Ecto neural progenitor cell (in vitro differentiated cells): ENCODE measurements at regions not wholly inside any gene's neighbourhood (a gene's known extent, or its start where the extent isn't known, plus 50 kb on each side); places are given as distances from the start of the nearest gene placed in this dataset.
"Not testable (repeated sequence)": the region's sequence is repeated elsewhere in the genome, so short reads cannot be mapped to it uniquely, and the experiment has no call there.

Source experiments
- DNase-seq: peaks from one replicate; pipeline ENCODE4 v3.0.0-alpha.2; 2018; ENCODE audit warnings: low spot score

DNA sequence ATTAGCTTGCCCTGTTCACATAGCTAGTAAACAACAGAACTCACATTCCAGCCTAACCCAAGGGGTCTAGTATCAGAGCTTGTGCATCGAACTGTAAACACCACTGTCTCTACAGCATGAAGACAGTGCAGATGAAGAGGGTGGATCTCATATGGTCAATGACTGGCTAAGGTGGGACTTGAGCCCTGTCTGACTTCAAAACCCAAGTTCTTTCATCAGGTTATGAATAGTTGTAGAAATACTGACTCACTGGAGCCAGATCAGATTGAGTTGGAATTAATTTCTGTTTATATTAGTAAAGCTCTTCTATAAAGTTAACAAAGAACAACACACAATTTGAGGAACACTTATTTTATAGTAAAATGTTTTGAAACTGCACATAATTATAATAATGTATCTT, 161.7 kb upstream of the ARHGAP20 start:
- DNase-seq = no peak

DNA sequence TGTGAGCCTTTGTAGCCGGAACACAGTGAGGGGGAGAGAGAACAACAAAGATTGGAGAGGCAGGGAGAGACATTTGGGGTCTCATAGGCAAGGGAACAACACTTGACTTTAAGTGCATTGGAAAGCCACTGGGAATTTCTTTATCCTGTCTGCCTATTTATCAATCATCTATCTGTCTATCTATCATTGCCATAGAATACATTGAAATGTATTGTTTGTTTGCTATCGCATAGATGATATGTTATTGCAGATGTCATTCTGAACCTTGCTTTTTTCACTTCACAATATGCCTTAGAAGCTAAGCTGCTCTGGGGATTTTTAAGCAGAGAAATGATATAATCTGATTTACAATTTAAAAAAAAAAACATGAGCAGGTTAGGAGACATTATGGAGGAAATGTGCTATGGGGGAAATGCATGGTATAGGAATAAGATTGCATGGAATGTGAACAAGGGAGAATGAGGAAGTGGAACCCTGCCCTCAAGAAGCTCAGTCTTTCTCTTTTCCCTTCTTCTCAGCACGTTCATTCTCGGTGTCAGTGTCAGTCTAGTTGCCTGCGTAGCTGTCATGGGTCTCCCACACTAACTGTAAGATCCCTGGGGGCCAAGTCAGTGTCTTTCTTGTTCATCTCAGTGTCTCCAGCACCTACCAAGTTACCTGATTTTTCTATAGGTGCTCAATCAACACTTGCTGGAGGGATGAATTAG, 158.7 kb upstream of the ARHGAP20 start:
- DNase-seq = no peak

DNA sequence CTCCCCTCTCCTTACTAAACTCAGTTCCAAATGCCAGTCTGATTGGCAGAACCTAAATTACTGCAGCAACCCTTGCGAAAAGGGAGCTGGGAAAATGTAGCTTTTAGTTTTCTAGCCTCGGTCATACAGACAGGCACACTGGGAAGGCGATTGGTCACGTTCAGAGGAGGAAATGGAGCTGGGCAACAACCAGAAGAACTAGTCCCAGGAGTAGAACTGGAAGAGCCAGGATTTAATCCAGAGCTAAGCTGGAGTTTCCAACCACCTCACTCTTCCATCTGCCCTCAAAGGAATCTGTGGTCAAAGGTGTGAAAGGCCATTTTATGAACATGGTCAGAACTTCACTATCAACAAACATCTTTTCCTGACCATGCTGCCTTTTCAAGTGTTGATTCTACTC, 155.7 kb upstream of the ARHGAP20 start:
- DNase-seq = no peak

DNA sequence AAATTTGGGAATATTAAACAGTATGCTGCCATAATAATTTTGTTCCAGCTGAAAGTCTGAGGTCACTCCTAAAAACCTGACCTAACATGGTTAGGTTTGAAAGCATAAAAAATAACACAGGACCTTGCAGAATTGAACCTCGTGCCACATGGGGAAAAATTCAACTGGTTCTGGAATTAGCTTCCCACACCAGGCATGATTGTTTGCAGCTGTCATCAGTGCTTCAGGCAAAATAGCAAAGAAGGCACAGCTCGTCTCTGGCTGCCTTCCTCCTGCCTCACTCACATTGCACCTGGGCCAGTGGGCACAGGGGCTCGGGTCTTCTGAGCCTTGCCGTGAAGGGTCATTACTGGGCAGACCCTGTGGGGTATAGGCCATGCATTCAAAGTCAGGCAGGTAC, 153.8 kb upstream of the ARHGAP20 start:
- no peak for DNase-seq

DNA sequence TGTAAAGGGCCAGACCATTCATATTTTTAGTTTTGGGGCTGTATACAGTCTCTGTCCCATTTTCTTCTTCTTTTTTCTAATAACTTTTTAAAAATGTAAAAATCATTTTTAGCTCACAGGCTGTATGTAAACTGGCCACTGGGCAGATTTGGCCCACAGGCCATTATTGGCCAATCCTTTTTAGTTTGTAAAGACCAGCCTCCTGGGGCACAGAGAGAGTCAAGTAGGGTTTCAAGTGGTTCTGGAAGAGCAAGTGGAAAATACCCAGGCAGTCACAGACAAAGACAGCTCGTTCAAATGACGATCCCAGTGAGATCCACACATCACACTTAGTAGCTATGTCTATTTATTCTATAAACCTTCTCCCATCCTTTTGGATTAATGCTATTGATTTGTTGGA, 150.2 kb upstream of the ARHGAP20 start:
- DNase-seq = no peak

DNA sequence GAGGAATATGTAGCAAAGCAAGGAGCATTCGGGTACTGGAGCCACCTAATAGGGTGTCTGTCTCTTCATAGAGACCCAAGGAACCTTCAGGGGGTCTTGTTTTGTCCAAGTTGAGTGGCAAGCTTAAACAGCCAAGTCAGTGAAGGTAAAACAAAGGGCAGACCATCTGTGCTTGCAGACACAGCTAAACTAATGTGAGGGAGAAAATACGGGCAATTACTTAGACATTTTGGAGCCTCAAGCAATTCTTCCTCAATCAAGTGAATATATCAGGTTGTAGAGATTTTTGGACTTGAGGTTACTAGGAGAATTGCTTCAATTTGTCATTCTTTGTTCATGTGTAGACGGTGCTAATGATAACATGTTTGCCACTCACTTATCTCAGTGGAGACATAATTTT, 148.2 kb upstream of the ARHGAP20 start:
- no peak for DNase-seq

DNA sequence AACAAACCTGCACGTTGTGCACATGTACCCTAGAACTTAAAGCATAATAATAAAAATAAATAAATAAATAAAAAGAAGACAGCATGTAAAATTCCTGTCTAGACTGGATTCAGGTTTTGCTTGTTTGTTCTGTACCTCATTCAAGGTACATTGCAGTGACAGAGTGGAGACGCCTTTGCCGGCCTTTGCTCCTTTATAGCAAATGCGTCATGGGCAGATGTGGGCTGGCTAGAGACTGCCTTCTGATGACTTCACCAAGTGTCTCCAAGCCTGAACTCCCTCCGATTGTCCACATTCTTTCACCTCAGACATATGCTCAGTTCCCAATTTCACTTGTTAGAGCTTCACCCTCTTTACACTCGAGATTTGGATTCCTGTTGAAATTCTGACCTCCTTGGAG, 147.8 kb upstream of the ARHGAP20 start:
- no peak for DNase-seq

DNA sequence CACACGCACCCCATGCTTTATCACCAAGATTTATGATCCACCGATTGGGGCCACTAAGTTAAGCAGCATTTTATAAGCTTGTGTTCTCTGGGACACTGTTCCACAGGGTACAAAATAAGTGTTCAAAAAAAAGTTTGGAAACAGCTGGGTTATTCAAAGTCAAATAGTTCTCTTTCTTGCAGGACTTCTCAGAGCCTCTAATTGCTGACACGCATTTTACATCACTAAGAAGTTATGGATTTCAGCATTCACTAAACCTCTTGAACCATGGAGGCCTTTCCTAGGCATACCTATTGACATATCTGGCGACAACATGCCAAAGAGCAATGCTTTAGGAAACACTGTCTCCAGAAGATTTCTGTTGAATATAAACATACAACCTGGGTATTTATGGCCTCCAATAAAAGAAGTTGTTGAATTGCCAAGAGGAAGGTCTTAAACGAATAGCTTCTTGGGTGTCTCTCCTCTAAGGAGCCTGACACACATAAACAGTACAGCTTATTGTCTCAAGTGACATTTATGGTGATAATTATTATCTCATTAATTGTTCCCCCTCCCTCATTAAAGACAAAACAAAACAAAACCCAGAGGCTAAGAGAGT, 147.1 kb upstream of the ARHGAP20 start:
- no peak for DNase-seq

DNA sequence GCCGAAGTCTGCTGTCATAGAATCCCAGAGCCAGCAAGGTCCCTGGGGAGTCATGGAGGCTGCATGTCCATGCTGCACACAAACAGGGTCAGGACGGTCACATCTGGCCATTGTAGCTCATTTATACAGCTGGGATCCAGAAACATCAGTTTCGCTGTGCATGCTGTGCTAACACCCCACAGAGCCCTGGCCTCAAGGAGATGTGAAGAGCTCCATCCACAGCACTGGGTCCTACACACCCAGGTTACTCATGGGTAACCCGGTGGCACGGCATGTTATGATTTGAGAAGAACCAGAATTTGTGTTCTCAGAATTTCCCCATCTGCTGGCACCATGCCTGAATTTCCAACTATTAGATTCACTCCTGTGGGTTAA, 146.3 kb upstream of the ARHGAP20 start:
- no peak for DNase-seq

DNA sequence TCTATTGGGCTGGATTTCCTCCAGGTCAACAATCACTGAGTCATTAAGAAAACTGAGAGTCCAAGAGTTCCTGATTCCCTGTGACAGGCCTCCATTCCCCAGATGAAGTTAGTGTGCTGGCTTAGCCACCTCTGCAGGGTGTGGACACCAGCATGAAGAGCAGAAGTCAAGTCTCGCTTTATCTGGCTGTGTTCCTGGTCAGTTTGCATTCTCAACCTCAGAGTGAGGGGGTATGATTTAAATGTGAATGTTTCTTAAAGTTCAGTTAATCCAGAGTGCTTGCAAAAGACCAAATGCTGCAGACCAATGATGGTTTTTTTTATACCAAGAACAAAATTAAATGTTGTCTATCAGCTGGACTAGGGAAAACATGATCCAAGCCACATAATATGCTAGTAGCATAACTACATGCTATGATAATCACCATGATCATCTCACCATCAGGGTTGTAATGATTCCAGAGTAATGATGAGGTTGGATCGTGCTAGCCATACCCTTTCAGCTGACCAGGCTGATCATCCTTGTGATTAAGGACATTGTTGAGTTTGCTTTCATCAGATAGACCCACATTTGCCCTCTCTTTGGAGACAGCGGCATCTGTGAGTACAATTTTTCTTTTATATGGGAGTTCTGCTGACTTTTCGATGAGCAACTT, 145.8 kb upstream of the ARHGAP20 start:
- DNase-seq = no peak

DNA sequence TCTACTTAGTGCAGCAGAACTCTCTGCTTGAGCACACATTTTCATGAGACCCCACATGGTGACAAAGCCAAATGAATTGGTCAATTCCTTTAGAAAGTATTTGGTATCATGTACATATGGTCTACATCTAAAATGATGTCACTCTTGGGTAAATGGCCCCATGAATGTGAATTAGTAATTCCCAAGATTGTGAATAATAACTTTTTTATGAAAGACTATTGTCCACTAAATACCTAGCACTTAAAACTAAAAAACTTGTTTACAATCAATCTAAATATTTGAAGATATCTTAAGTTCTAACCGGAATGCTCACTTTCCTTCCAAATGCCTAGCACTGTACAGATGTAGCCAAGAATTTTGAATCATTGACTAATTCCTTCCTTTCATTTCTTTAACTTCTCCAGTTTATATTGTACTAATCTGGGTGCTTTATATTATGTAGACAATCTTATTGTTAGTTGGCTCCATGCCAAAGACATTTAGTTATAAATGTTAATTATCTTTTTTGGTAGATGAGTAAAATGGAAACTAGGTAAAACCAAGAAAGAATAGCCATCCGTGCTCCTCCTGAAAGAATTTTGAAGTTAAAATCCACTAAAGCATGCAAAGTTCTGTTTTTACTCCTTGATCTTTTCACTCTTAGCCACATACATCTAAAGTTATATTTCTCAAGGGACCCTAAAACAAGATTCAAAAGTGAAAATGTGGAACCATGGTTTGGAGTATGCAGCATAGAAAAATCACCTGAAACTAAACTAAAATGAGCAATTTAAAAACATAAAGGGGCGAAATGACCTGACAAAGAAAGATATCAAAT, 145.0 kb upstream of the ARHGAP20 start:
- DNase-seq = no peak

DNA sequence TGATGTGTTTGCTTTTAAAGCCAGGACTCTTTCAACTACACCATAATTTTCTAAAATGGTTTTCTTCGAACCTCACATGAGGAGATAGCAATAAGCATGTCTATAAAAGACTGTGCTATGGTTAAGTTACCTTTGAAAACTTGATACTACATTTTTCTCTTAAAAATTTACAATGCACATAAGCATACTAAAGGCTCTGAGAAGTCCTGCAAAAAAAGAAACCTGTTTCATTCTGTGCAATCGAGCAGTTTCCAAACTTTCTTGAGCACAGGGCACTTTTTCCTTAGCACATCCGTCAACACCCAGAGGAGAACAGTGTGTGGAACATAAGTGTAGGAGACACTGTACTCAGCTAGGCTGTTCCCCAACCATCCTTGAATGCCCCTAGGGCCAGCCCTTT, 144.1 kb upstream of the ARHGAP20 start:
- DNase-seq = no peak

DNA sequence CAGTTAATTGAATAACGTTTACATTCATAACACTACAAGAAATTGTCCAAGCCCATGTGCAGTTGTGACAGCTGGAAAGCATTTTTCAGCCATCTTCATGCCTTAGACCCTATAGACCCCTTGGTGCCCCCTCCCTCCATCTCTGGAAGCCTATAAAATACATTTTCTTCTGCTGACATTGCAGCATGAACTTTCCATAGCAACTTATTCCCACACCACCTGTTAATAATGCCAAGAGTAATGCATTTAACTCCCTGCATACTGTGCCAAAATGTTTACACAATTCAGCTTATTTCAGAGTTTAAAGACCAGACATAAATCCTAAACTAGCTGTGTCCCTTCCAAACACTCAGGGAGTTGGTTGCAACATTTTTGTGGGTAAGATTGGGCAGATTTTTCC, 143.0 kb upstream of the ARHGAP20 start:
- no peak for DNase-seq

DNA sequence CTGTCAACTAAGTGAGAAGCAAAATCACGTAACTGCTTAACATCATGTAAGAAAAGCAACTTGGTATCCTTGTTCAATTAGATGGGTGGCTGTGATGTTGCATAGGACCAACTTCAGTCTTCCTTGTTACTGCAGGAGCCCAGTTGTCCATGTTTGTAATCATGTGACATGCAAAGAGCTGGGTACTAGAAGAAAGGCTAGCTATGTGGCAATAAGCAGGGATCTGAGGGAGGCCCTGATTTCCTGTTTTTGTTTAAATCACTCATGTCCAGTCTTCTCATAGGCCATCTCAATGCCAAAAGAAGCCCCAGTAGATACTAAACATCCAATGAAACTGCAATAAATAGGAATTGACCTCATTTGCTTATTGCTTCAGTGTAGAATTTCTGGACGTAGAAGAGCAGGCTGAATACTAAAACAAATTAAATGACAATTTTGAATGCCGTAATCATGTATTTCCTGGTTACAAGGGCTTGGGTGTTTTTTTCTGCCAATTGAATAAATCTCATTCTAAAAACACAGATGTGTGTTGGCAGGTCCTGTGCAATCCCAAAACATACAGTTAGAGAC, 140.8 kb upstream of the ARHGAP20 start:
- DNase-seq = no peak

DNA sequence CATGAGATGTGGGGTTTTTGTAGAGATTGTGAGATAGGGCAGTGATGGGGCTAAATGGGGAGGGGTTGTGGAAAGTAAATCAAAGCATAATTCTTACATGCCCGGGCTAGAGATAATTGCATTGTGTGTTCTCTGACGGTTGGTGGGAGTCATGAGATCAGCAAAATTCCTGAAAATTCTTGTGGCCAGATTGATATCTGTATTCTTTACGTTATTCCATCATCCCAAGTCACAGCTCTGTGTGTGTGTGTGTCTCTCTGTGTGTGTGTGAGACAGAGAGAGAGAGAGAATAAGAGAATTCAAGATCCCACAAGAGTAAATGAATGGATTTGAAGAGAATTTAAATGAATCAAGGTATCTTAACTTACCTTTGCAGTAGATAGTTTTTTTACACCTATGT, 138.6 kb upstream of the ARHGAP20 start:
- no peak for DNase-seq

DNA sequence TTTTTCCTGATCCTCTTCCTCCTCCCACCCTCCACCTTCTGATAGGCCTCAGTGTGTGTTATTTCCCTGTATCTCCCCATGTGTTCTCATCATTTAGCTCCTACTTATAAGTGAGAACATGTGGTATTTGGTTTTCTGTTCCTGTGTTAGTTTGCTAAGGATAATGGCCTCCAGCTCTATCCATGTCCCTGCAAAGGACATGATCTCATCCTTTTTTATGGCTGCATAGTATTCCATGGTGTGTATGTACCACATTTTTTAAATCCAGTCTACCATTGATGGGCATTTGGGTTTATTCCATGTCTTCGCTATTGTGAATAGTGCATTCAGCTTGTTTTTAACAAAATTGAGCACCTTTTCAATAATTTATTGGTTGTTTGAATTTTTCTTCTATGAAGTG, 130.8 kb upstream of the ARHGAP20 start:
- DNase-seq = not testable (repeated sequence)

DNA sequence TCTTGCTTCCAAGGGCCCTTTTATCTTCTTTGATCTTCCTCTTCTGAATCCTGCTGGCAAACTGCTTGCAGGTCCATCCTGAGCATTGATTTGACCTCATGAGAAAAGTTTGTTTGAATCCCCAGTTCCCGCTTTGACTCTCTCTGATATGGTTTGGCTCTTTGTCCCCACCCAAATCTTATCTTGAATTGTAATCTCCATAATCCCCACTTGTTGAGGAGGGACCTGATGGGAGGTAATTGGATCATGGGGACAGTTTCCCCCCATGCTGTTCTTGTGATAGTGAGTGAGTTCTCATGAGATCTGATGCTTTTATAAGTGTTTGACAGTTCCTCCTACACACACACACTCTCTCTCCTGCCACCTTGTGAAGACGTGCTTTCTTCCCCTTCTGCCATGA, 126.6 kb upstream of the ARHGAP20 start:
- DNase-seq = no peak

DNA sequence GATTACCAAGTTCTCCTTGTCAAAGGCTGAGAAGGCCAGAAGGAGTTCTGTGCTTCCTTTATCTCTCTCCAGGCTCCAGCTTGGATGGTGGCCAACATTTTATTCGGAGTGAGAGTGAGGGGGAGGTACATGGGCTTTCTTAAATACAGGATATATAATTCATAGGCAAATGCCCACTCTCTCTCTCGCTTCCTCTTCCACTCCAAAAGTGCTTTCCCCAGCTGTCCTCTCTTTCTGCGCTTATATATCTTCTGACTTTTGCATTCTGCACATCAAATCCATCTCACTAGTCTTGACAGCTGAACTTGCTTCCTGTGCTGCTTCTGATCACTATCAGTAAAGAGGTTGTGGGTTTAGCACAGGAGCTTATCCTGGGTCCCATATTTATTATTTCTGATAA, 125.4 kb upstream of the ARHGAP20 start:
- no peak for DNase-seq

DNA sequence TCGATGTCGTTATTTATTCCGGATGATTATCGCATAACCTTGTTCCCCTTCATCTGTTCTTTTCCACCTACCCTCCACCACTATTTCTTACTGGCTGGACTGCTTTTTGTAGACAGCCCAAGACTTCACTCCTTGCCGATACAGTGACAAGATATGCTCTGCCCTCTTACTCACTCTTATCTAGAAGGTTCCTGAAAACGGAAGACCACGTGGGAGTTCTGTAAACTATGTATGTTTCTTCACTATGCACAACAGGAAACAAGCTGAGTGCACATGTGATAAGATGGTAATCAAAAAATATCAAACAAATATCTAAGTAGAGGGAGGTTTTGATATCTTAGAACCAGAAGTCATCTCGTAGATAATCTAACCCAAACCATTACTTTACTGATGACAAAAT, 122.9 kb upstream of the ARHGAP20 start:
- no peak for DNase-seq

DNA sequence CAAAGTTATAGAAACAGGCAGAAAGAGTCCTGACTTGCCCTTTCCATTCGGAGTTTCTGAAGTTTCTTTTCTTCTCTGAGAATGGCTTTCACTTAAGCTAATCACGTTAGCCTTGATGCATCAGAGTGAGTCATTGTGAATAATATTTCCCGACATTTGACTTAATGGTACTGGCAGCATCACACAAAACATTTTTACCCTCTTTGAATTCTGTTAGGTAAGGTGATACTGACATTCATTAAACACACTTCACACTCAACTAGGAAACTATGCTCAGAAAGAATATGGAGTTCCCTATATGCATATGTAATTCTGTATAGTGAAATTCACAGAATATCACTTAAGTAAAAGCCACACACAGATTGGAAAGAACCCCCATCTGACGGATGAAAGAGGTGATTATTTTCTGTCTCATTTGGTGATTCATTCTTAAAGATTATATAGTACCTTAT, 120.8 kb upstream of the ARHGAP20 start:
- DNase-seq = no peak

DNA sequence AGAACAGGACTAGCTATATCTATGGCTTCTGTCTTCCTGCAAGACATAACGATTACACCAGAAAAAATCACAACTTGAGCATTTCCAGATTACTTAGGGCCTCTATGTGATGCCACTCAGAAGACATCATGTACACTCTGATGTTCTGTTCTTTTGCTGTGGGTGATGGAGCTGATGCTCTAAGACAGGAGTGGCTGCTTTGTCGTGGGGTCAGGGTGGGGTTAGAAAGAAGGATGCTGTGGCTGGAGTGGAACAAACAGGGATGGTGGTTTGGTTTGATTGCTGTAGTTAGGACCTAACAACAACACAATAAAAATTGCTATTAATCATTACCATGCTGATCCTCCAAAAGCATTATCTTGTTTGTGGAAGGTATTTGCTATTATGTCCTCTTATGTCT, 120.3 kb upstream of the ARHGAP20 start:
- DNase-seq = no peak

DNA sequence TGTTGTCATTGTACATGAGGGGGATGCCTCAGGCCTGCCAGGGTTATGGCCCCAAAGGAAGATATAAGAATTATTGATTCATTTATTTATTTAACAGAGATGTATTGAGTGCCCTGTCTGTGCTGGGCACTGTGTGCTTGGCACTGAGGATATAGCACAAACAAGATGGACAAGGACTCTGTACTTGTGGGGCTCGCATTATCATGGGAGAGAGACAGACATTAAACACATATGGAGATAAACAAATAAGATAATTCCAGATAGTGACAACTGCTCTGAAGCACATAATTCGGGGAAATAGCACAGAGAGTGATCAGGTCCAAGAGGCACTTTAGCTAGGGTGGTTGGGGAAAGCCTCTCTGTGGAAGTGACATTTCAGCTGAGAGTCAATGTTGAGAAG, 119.8 kb upstream of the ARHGAP20 start:
- DNase-seq = no peak

DNA sequence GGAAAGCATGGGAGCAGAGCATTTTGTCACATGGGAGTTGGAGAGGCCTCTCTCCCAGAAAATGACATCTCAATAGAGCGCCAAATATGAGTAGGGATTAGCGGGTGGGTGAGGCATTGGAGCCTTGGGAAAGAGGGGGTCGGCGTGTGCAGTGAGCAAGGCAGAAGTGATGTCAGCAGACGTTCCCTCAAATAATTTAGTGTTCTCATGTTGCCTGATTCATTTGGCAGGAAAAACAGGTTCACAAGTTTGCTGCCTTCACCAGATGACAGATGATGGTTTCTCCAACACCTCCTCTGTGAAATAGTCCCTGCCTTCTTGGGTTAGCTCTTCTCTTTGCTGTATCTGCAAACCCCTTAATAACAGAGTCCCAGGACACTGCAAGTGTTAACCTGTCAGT, 118.5 kb upstream of the ARHGAP20 start:
- no peak for DNase-seq
